ENCODE measurements at regions not wholly inside any gene's neighbourhood (a gene's known extent, or its start where the extent isn't known, plus 50 kb on each side); places are given as distances from the start of the nearest gene placed in this dataset.
A peak's percentile ranks its signal among the peaks of the same experiment; 100 is the strongest.

- in situ Hi-C loops (cut with HindIII; ENCODE audit: low sequenced_read_pairs), result no loop called here
- no peak for DNase-seq (ENCODE audit: low read depth)
- no peak overlapping the region for H3K4me3 ChIP-seq (ENCODE audit: low read depth, low read length)
- no peak for TF ChIP-seq CTCF (IDR thresholded peaks at IDR 0.05; ENCODE audit: low read depth, low read length, missing control alignments)
Measured at GRCh38 chr20:11711214-11711613, 206.5 kb upstream of the BTBD3 start.

GRCh38 chr20:11712639-11713160, 205.0 kb upstream of the BTBD3 start:
- in situ Hi-C loops (cut with HindIII; ENCODE audit: low sequenced_read_pairs), result no loop called here
- DNase-seq (ENCODE audit: low read depth), result no peak
- no peak for TF ChIP-seq CTCF (IDR thresholded peaks at IDR 0.05; ENCODE audit: low read depth, low read length, missing control alignments)
- no peak overlapping the region for H3K4me3 ChIP-seq (ENCODE audit: low read depth, low read length)

GRCh38 chr20:11714886-11715285, 202.8 kb upstream of the BTBD3 start:
- DNase-seq (ENCODE audit: low read depth), result no peak
- in situ Hi-C loops (cut with HindIII; ENCODE audit: low sequenced_read_pairs), result no loop called here
- no peak for TF ChIP-seq CTCF (IDR thresholded peaks at IDR 0.05; ENCODE audit: low read depth, low read length, missing control alignments)
- no peak overlapping the region for H3K4me3 ChIP-seq (ENCODE audit: low read depth, low read length)

- peak; percentile 97 for DNase-seq (ENCODE audit: low read depth)
- H3K4me3 ChIP-seq (ENCODE audit: low read depth, low read length), result no peak overlapping the region
- peak; percentile 79 for TF ChIP-seq CTCF (IDR thresholded peaks at IDR 0.05; ENCODE audit: low read depth, low read length, missing control alignments)
- in situ Hi-C loops (cut with HindIII; ENCODE audit: low sequenced_read_pairs), result no loop called here
Measured at GRCh38 chr20:11716239-11716944, 201.3 kb upstream of the BTBD3 start.

- H3K4me3 ChIP-seq (ENCODE audit: low read depth, low read length), result no peak overlapping the region
- in situ Hi-C loops (cut with HindIII; ENCODE audit: low sequenced_read_pairs), result no loop called here
- no peak for TF ChIP-seq CTCF (IDR thresholded peaks at IDR 0.05; ENCODE audit: low read depth, low read length, missing control alignments)
- no peak for DNase-seq (ENCODE audit: low read depth)
Measured at GRCh38 chr20:11716945-11717248, 200.8 kb upstream of the BTBD3 start.

GRCh38 chr20:11717562-11717961, 200.1 kb upstream of the BTBD3 start:
- no peak for TF ChIP-seq CTCF (IDR thresholded peaks at IDR 0.05; ENCODE audit: low read depth, low read length, missing control alignments)
- DNase-seq (ENCODE audit: low read depth), result no peak
- in situ Hi-C loops (cut with HindIII; ENCODE audit: low sequenced_read_pairs), result no loop called here
- H3K4me3 ChIP-seq (ENCODE audit: low read depth, low read length), result no peak overlapping the region

Measured in astrocyte of the cerebellum (primary cell).